HT1080 (cell line): ENCODE measurements at regions not wholly inside any gene's neighbourhood (a gene's known extent, or its start where the extent isn't known, plus 50 kb on each side); places are given as distances from the start of the nearest gene placed in this dataset.
A peak's percentile ranks its signal among the peaks of the same experiment; 100 is the strongest.
"Not testable (repeated sequence)": the region's sequence is repeated elsewhere in the genome, so short reads cannot be mapped to it uniquely, and the experiment has no call there.

Source experiments
- DNase-seq: peaks from one replicate; pipeline ENCODE4 v3.0.0-alpha.2; 2015; ENCODE audit warnings: low read depth

DNA sequence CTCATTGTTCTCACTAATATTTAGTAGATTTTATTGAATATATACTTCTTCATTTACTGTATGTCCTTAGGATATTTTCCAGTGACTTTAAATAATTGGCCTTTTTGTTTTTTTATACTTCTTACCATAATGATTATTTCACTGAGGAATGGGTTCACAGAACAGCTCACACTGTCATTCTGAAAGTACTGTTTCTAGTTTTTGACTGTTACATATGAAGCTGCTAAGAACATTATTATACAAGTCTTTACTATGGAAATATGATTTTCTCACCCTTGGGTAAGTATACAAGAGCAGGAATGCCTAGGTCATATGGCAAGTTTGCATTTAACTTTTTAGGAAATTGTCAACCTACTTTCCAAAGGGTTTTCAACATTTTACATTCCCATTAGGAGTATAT, 343.1 kb downstream of the CCER1 start:
- no peak for DNase-seq

DNA sequence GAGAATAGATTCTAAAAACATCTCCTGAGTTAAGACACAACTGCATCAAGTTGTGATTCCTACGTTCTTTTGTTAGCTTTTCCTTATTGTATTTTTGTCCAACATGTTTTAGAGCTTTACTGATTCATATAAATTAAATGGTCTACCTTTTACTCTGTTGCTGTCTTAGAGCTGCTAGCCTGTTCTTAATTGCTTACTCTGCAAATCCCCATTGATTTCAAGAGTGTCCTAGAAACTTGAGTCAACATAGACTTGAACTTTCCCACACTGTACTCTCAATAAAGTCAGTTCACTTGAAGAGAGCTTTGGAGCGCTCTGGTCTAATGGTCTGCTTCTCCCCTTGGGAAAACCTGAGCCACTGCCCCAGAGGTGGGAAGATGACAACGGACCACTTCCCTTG, 343.9 kb downstream of the CCER1 start:
- no peak for DNase-seq

DNA sequence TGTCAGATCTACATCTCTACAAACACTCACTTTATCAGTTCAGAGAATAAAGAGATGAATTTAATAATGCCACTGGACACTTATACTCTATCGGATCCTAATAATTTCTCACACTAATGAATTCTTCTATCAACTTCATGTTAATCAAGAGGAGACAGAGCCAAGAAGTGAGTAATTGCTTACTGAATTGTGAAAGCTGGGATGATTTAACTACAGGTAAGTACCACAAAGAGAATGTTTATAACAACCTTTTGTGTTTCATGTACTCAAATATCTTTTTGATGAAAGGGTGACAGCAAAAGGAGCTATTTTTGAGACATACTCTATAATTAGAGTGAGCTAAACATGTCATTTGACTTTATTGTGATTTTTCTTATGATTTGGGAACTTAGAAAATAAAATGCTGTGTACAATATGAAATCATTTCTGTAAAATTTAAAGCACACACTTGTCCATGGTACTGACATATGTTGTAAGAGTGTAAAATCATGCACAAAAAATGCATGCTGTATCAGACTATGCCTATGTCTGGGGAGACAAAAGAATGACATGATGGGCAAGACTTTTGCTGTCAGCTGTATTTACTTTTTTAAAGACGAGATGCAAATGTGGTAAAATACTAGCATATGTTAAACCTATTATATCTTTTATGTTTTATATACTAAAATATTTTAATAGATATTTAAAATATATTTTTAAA, 361.2 kb downstream of the CCER1 start:
- DNase-seq, result no peak

DNA sequence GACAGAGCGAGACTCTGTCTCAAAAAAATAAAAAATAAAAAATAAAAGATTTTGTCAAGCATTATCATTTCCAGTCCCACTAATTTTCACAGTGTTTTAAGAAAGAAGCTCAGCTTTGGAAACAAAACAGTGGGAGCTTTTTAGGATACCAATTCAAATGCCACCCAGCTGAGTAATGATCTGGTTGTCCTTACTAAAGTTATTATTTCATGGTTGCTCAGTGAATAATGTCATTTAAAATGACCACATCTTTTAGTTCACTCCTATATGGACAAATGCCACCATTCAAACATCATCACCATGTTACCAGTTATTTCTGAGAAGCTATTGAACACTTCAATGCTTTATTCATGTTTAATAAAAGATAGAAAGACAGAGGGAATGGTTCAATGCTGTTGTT, 365.0 kb downstream of the CCER1 start:
- no peak for DNase-seq

DNA sequence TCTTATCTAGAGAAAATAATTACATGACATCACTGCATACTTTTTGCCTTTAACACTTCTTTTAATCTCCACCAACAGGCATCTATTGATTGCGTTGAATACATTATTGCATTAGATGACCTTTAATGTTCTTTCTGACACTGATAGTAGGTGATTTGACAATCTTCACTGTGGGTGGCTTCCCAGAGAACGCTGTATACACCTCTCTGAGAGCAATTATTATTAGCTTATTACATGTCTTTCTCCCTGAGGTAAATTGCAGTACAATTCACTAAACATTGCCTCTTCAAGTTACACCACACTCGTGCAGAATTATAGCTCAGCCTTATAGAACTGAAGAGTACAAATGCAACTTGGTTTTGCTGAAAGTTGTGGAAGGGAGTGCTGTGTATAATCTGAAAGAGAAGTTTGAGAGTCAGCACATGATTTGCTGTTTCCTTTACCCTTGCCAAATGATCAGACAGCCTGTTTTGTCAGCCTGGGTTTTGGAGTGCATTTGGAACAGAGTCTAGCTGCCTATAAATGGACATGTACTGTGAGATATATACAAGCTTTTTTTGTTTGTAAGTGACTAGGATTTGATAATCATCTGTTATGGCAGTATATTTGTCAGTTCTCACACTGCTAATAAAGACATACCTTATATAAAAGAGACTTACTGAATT, 369.2 kb downstream of the CCER1 start:
- DNase-seq, result no peak

DNA sequence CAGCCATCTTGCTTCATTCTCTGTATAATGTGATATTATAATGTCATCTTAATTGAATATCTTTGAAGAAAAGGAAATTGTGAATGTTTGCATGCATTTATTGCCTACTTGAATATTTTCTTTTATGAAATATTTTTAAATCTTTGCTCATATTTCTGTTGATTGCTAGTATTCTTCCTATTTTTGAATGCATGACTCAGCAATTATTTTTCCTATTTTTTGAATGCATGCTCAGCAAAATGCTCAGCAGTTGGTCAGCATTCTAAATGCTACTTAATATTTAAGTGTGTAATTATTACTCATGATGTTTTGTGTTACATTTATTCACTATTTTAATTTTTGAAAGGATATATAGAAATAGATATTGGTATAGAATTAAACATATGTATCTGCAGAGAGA, 378.3 kb downstream of the CCER1 start:
- no peak for DNase-seq

DNA sequence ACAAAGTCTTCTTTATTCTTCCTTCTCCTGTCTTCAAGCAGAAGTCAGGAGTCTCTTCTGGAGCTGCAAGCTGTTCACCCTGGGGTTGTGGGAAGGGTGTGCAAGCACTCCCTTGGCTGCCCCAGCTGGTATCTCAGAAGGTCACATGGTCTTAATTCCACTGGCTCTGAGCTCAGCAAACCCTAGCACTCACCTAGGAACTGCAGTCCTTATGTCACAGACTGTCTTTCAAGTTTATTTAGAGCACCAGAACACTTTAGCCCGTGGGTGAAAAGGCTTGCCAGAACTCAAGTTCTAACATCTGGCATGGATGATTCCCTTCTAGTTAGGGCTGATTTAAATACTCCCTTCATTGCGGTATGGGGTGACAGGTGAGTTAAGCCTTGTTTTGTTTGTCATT, 379.0 kb downstream of the CCER1 start:
- DNase-seq, result no peak

DNA sequence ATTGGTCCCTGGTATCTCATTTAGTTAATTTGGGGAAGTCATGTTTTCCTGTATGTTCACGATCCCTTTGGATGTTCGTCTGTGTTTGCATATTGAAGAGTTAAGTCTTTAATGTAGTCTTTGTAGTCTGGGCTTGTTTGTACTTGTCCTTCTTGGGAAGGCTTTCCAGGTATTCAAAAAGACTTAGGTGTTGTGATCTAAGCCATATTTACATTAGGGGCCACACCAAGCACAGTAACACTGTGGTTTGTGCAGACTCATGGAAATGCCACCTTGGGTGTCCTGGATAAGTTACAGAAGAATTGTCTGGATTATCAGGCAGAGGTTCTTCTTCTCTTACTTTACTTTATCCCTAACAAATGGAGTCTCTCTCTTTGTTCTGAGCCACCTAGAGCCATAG, 380.3 kb downstream of the CCER1 start:
- no peak for DNase-seq

DNA sequence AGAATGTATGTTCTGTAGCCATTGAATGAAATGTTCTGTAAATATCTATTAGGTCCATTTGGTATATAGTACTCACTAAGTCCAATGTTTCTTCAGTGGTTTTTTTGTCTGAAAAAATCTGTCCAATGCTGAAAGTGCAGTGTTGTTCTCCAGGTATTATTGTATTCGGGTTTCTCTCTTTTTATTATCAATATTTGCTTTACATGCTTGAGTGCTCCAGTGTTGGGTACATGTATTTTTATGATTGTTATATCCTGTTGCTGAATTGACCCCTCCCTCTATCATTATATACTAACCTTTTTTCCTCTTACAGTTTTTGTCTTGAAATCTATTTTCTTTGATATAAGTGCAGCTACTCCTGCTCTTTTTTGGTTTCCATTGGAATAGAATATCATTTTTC, 382.2 kb downstream of the CCER1 start:
- DNase-seq, result no peak

DNA sequence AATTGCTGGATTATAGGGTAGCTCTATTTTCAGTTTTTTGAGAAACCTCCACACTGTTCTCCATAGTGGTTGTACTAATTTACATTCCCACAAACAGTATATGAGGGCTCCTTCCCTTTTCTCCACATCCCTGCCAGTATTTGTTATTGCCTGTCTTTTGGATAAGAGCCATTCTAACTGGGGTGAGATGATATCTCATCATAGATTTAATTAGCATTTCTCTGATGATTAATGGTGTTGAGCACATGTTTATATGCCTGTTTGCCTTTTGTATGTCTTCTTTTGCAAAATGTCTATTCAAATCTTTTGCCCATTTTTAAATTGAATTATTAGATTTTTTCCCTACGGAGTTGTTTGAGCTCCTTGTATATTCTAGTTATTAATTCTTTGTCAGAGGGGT, 385.3 kb downstream of the CCER1 start:
- no peak for DNase-seq

DNA sequence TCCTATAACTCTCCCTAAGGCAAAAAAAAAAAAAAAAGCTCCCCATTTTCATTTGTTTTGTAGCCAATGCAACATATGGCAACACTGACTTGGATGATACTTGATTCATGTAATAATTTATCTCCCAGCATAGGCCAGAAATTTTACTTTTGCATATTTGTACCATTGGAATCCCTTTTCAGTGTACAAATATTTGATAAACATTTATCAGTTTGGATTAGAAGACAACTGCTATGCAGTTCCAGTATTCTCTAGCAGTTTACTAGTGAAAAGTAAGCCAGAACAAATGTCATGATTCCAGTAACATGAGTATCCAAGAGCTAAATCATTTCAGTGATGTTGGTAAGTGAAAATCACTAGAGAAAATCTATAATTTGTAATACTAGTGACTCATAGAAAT, 392.3 kb downstream of the CCER1 start:
- no peak for DNase-seq

DNA sequence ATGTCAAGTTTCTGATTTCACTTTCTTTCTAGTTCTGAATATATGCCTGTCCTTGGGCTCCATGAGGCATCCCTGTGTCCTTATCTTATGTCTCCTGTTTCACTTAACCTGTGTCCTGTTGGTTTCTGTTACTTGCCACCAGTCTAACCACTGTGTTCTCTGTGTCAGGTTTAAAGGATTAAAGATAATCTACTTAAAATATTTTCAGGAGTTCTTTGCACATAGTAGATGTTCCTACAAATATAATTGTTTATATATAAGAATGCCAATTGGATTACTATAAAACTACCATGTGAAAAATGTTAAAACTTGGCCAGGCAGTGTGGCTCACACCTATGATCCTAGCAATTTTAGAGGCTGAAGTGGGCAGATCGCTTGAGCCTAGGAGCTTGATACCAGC, 406.4 kb downstream of the CCER1 start:
- no peak for DNase-seq

DNA sequence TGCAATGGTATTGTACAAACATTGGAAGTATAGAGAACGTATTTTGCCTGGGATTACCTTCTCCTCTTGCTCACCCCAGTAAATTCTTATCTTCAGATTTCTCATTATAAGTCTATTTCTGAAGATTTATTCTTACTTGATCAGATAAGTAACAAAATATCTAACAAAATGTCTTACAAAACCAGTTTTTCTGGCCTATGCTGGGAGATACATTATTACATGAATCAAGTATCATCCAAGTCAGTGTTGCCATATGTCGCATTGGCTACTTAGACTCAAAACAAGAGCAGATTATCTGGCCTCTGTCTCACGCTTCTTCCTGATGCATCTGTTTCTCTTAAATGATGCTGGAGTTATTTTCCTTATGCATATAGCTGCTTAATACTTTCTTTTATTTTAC, 408.5 kb downstream of the CCER1 start:
- no peak for DNase-seq

DNA sequence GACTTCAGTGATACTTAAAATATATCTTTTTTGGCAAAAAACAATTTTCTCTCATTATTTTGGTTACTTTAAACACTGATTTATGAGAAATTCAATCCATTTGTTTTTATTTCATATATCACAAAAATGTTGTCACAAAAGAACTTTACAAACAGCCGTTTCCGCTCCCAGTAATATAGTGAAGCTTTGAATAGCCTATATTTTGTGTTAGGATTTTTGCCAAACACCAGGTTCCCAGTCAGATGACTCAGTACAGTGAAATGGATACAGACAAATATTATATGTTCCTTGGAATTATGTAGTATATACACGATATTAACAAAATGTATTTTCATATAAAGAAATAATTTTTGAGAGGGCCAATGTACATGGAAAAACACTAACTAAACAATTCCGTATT, 411.1 kb downstream of the CCER1 start:
- DNase-seq, result no peak

DNA sequence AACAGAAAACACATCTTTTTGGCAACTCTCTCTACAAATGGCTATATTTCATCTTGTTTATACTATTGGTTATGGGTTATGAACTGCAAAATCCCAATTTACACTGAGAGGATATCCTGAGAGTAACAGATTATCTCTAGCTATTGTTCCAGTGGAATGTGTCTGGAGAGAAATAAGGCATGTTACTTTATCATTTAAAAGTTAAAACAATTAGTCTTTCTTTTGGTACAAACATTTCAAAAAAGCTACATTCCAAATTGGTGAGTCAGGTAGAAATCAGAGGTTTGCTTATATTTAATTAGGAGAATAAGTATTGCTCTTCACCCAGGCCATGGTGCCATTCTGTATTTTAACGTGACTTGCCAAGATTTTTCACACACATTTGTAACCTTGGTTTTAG, 411.6 kb downstream of the CCER1 start:
- DNase-seq, result peak; percentile 32

DNA sequence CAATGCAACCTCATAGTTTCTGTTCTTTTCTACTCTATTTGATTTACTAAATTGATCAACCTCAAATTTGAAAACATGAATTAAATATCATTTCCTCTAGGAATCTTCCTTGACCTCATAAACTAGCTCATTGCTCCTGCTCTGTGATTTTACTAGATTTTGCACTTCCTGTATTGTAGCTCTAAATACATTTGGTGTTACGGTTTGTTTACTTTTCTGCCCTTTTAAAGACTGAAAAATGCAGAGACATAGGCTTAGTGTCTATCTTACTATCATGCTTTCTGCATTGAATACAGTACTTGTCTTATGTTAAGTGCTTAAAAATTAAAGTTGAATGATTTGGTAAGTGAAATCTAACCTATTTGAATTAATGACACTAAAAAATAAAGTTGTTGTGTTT, 412.1 kb downstream of the CCER1 start:
- DNase-seq, result not testable (repeated sequence)

DNA sequence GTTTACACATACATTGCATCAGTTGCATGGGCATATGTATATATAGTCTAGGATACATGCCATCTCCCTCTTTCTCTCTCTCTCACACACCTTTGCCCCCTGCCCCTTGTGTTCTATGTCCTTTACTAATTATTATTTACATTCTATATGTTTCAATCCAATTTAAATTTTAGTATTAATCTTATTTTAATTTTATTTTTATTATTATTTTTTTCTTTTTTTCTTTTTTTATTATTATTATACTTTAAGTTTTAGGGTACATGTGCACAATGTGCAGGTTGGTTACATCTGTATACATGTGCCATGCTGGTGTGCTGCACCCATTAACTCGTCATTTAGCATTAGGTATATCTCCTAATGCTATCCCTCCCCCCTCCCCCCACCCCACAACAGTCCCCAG, 421.1 kb downstream of the CCER1 start:
- DNase-seq, result not testable (repeated sequence)

DNA sequence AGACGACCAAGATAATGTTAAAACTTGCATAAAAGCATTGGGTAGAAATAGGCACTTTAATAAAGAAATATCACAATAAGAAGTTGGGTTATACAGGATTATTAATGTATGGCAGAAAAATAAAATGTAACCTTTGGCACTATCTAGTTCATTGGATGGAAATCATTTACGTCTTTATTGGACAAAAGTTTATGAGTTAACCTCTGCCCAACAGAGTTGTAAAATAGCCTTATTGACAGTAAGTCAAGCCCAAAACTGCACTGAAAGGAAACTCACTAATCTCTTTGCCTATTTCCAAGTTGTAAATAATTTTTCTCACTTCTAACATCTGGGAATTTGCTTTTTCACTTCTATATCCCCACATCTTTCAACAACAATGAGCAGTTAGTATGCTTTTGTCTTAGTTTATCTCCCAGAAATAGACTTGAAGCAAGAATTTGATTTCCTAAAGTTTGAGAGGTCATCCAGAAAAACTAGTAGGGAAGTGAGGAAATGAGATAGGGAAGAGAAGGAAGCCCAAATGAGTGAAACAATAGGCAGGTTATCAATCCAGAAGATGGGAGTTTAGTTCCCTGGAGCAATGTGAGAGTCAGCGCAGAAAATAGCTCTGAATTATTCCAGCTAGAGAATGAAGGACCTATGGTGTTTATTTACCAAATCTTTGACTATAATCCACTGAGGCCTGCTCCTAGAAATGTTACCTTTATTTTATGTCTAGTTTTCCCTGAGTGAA, 434.8 kb downstream of the CCER1 start:
- DNase-seq, result no peak

DNA sequence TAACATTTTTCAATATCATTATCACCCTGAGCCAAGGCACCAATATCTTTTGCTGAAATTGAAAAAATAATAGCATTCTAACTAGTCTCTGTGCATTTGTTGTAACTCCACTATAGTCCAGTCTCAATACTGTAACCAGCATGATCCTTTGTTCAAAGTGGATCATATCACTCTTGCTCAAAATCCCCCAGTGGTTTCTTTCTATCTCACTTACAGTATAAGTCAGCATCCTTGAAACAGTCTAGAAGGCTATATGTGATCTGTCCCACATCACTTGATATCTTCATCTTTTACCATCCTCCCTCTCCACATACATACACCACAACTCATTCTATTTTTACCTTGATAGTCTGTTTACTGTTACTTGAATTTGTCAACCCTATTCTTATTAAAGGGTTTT, 435.7 kb downstream of the CCER1 start:
- no peak for DNase-seq

DNA sequence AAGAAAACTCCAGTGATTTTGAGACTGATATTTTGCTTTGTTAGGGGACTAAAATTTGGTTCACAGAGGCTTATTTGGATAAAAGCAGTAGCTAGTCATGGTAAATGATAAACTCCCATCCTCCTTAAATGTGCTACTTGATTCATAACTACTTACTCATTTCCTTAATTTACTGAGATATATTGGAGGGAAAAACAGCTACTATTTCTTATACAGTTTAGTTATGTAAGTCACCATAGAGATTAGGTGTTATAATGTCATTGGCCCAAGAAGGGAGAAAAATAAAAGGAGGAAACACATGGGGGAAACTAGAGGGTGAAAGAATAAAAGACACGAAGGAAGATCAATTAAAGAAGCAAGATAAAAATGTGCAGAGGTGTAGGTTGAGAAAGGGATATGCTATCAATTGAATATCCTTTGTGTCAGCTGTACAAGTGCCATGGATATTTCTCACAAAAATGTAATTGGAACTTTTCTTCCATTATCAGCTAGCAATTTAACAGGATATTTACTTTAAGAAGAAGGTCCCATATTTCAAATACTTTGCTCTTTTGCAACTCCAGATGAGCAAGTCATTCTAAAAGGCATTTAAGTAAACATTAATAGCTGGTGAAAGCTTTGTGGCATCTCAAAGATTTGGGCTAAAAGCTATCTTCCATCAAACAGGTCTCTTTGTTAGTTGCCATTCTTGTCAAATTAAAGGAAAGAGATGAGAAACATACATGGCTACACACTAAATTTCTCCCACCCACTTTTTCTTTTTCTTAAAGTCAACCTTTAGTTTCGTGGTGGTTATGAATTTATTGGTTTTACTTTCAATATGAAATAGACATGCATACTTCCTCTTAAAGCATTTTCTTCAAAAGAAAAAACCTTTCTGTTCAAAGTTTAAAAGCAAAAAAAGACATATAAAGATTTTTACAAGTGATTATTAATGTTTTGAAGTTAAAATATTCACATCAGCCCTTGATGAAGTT, 439.5 kb downstream of the CCER1 start:
- DNase-seq, result peak; percentile 2

DNA sequence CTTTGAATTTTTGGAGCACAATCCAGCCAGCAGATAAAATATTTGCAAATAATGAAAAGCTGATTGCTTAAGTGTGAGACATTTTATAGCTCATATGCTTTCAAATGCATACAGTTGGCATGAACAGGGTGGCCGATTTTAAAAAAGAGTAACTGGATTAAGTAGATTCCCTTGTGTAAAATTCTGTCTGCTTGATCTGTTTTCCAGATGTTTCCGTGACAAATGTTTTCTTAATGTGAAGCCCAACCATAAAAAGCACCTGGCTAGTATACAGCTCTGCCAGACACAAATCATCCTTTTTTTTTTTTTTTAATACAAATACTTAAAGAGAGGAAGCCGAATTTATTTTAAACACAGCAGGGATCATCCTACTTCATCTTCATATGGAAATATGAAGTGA, 440.7 kb downstream of the CCER1 start:
- DNase-seq, result no peak

DNA sequence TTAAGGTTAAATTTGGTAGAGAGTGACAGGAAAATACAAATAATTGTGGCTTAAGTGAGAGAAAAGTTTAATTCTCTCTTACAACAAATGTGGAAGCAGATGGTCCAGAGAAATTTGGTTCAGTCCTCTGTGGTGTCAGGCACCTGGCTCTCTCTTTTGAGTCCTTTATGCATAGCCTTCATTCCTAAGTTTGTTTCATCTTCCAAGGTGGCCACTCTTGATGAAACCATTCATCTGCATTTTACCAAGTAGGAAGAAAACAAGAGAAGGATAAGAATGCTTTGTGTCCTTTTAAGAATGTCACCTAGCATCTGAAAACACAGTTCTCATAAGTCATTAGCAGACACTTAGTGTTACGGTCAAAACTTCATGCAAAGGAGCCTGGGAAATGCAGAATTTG, 442.5 kb downstream of the CCER1 start:
- DNase-seq, result no peak
